HG02884 (cell line): ENCODE measurements at regions not wholly inside any gene's neighbourhood (a gene's known extent, or its start where the extent isn't known, plus 50 kb on each side); places are given as distances from the start of the nearest gene placed in this dataset.
"Not testable (repeated sequence)": the region's sequence is repeated elsewhere in the genome, so short reads cannot be mapped to it uniquely, and the experiment has no call there.

Source experiments
- ATAC-seq: cut with Tn5 transposase; IDR thresholded peaks from one replicate; pipeline ENCODE4 v1.9.1; 2021; ENCODE audit warnings: mild to moderate bottlenecking, moderate library complexity; ENCODE audit not compliant: unreplicated experiment

DNA sequence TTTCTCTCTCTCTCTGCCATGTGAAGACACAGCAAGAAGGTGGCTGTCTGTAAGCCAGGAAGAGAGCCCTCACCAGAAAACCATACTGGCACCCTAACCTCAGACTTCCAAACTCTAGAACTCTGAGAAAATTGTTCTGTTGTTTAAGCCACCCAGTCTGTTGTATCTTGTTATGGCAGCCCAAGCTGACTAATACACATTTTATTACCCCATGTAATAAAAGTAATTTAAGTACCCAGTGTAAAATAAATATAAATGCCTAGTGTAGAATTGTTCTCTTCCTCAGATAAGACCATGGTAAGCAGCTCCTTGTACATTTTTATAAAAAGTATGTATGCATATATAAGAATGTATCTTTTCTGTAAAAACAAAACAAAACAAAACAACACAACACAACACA is 119.7 kb downstream of the DTL start:
- no peak for ATAC-seq

DNA sequence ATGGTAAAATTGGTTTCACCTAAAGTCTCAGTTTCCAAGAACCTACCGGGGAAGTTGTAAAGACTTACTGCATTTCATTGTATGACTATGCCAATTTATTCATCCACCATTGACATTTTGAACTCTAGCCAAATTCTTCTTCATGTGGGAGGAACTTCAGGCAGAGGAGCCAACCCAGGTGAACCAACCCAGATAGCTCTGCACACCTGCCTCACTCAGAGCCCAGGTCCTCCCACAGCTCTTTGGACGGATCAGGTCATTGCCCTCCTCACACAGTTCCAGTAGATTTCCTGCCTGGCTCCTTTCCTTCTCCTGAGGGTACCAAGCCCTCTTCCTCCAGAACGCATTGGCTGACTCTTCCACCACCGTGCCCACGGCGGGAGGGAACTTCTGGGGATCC is 121.7 kb downstream of the DTL start:
- ATAC-seq: no peak

DNA sequence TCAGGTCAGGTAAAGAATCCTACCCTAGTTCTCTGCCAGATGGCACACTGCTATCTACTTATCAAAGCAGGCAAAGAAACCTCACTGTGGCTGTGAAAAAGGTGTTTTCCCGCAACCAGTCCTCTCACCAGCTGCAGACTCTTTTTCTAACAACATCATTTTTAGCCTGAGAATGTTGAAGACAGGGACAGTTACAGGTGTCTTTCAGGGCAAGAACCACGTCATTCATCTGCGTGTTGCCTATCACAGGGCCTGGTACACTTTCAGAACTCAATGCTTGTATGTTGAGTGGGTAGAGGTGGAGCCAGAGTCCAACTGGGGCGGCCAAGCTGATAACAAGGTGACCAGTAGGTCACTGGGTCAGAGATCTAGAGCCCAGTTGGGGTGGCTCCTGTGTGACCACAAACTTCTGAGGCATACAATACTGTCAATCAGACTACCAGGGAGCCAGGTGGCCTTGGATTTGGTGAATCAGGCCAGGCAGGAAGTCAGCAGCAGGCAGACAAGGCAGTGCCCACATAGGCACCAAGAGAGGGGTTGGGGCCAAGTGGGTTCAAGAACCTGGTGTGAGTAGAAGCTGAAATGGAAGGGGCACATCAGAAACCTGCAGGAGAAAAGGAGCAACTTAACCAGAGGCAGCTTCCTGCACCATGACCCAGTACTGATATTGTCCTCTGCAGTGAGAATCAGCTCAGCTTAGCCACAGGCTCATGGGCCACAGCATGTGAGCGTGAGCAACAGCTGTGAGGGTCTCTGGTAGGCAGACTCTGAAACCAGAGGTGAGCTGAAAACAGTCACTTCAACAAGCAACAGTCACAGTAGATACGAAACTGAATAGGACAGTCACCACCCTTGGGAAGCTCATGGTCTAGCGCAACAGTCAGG is 123.6 kb downstream of the DTL start:
- peak; percentile 44 for ATAC-seq

DNA sequence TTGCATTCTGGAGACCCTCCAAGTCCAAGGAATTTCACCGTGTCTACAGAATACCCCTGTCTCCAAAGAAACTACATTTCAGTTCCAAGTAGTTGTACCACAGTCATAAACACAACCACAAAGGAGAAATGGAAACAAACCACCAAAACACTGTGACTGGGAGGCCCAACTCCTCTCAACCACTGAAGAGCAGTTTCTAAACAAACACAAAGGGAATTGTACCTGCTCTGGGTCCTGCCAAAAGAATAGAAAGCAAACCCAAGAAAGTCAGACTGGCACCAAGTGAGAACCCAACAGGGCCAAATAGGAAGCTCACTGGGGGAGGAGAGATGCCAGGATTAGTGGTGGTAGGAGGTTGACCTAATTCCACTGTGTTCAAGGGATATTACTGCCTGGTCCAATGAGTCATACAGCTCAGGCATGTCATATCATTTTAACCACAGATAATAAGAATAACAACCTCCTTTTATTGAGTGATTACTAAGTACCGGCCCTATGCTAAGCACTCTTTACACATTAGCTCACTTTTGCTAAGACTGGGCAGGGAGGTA is 123.9 kb upstream of the PPP2R5A start:
- ATAC-seq: no peak

DNA sequence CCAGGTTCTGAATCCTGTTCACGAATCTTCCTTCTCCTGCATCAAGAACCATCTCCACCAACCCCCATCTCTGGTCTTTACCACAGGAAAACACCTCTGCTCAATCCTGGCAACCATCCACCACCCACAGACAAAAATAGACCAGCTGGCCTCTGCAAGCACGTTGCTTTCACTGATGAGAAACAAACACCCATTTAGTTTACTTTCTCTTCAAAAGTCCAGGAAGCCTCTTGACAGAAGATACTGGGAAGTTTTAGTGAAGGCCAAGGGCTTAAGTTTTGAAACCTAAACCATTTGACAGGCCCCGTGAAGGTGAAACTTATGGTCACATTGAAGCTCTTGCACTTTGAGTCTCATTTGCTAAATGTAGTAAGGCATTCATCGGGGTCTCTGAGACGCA is 122.6 kb upstream of the PPP2R5A start:
- peak; percentile 44 for ATAC-seq

DNA sequence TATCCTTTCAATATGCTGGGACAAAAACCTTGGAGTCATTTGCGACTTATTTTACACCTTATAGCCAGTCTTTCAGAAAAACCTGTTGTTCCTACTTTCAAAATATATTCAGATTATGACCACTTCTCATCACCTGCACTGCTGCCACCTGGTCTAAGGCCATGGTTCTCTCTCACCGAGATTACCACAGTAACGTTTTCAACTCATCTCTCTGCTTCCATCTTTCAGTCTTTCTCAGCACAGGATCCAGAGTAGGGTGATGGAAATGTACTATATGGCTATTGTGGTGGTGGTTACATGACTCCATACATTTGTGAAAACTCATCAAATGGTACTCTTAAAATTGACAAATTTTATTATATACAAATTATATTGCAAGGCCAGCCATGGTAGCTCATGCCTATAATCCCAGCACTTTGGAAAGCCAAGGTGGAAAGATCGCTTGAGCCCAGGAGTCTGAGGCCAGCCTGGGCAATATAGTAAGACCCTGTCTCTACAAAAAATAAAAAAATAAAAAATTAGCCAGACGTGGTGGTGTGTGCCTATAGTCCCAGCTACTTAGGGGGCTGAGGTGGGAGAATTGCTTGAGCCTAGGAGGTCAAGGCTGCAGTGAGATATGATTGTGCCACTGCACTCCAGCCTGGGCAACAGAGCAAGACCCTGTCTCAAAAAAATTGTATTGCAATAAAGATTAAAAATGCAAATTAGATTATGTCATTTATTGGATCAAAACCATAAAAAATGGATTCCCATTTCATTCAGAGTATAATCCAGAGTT is 120.9 kb upstream of the PPP2R5A start:
- no peak for ATAC-seq

DNA sequence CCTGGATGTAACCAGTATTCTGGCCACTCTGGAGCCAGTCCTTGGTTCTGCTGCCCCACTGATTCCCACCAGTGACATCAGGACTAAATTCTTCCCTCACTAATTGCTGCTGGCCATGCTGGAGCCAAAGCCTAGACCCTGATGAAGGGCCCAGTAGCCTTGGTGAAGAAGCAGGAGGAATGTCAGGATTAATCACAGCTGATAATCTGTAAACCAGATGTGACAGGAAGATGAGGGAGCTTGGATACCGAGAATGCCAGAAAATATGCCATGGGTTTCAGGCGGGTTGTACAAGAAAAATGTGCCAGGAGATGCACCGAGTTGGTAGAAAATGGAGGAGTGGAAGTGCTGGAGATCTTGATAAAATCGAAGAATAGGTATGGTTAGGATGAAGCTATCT is 119.0 kb upstream of the PPP2R5A start:
- no peak for ATAC-seq

DNA sequence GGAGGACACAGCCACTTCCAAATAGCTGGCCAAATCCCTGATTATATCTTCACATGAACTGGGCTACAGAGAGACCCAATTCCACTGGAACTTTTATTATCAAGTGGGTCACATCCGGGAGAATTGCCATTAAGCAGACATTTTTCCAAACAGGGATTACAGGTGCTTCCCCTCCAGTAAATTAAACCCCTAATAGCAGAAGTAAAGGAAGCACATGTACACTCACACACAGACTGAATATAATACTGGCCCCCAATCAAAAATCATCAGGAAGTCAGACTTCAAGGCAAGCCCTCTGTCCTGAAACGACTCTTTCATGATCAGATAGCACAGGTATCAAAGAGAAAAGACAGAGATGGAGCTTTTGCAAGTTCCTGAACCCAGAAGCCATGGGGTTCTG is 118.6 kb upstream of the PPP2R5A start:
- no peak for ATAC-seq

DNA sequence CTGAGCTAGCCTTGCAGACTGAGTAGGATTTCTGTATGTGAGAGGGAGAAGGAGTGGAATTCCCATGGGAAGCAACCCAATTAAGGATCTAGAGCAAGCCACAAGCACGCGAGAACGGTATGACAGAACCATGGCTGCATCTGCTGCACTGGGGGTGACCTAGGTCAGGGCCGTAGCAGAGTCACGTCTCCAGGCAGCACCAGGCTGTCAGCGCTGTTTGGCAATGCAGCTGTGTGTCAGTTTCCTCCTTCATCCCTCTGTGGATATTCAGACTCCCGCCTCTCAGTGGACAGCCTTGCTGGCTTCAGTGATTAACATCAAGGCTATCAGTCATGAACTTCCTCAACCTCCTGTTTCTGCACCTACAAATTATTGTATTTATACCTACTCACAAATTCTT is 118.1 kb upstream of the PPP2R5A start:
- ATAC-seq: no peak

DNA sequence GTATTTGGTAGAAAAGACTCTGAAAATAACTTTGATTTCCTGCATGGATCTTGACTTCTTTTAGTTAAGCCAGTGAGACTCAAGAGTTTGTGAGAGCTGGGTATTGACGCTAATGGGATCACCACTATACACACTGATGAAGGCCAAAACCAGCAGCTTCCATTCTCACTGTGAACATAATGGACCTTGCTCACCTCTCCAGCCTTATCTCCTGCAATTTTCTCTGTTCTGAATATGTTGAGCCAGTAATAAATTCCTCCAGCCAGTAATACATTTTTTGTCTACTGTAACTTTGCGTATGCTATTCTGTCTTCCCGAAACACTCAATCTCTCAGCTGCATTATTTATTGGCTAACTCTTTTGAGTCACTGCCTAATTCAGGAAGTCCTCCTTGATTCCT is 111.6 kb upstream of the PPP2R5A start:
- ATAC-seq: no peak

DNA sequence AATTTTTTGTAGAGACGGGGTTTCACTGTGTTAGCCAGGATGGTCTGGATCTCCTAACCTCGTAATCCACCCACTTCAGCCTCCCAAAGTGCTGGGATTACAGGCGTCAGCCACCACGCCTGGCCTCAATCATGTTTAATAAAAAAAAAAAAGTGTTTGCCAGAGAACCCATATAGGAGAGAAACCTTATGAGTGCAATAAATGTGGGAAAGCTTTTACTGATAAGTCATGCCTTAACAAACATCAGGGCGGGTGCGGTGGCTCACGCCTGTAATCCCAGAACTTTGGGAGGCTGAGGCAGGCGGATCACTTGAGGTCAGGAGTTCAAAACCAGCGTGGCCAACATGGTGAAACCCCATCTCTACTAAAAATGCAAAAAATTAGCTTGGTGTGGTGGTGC is 110.9 kb upstream of the PPP2R5A start:
- ATAC-seq: not testable (repeated sequence)

DNA sequence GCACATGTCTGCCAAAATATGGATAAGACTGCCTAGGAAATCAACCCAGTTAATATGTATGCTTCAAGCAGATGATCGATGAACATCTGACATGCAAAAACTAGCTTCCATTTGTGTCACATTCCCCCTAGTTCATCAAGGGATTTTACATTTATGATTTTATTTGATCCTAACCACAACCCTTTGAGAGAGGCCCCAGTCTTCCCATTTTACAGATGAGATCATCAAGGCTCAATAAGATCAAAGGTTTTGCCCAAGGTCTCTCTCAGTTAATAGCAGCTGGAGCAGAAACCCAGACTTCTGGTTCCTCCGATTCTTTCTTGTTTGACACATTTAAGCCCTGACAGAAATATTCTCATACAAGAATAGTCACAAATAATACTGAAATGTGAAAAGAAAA is 107.7 kb upstream of the PPP2R5A start:
- ATAC-seq: no peak

DNA sequence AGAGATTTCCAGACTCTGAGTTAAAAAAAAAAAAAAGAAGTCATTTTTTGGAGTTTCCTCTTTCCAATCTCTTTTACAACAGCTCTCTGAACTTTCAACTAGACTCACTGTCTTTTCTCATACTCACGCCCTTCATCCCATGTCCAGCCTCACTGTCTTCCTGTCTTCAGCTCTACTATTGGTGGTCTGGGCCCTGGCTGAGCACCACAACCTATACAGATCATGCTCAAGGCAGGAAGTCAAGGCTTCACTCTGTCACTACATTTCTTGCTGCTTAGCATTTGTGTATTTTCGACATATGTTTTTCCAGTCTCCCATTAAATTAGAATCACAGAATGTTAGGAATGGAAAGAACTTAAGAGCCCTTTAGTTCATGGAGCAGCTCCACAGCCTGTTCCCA is 106.4 kb upstream of the PPP2R5A start:
- no peak for ATAC-seq

DNA sequence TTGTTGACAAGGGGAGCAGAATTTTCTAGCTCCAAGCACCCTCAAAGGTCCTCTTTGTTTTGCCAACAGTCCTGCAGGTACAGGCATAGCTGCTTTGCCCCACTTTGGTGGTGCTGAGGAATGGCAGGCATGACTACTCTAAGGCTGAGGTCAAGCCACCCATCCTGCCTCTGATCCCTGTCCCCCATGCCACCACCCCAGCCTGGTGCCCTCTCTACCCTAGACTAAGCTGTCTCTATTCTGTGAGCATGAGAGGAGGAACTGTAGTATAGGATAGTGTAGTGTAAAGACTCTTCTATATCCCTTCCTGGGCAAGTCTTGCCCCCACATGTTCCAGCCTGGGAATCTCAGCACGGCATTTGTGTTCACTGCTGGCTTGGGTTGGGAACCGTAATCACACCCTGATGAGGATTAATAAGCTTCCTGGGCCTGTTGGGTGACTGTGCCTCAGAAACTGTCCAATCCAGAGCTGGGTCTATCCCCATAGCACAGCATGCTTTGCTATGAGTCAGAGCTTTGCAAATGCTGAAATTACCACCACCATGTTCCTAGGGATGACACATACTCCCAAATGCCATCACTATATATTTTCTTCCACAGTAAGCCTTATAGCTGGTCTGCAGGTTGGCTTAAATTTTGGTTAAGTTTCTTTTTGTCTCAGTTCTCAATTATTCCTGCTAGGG is 105.7 kb upstream of the PPP2R5A start:
- ATAC-seq: no peak

DNA sequence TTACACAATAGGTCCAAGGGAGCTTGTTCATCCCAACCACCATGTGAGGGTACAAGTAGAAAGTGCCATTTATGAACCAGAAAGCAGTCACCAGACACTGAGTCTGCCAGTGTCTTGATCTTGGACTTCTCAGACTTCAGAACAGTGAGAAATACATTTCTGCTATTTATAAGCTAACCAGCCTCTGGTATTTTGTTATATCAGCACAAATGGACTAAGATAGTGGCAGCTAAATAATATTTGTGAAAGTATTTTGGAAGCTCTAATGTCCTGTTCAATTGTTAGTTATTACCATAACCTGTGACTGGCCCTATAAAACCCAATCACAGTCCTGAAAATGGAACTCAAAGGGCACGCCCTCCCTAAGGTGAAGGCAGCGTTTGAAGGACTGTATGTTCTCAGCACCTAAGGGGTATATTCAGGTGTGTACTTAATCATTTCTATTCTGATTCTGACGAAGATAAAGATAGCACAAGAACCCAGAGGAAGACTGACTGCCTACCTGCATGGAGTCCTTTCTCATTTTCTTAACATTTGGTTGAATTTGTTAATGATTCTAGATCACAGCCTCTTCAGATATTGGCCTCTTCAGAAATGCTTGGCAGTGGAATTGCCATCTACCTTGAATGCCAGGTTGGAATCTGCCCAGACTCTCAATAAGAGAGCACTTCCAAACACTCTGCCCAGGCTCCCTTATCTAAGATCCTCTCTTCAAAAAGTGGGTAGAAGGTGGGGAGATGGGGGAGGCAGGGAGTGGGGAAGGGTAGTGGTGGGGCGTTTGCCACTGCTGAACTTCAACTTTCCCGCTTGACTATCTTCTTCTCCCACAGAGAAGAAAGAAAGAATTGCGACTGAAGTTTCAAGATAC is 104.0 kb upstream of the PPP2R5A start:
- ATAC-seq: no peak

DNA sequence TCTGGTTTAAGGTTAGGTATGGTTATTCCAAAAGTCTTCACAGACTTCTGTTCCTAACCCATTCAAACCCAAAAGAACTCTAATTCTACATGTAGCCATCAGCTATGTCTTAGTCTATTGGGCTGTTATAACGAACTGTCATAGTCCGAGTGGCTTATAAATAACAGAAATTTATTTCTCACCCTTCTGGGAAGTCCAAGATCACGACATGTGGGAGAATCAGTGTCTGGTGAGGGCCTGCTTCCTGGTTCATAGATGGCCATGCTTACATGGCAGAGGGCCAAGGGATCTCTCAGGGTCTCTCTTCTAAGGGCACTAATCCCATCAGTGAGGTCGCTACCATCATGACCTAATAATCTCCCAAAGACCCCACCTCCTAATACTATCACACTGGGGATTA is 103.0 kb upstream of the PPP2R5A start:
- no peak for ATAC-seq

DNA sequence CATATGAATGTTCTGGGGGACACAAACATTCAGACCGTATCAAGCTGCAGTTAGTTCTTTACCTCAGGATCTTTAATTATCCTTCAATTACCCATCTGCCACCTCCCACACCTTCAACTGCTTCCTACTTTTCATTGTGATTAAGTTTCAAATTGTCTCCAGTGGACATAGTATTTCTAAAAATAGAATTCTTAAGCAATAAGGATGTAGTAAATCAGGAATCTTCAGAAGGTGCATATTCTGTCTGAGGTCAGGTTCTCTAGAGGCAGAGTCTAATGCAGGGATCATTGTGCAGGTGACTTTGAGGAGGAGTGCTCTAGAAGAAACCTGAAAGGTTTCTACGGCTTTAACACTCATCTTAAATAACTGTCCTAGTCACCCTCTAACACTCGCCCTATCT is 102.6 kb upstream of the PPP2R5A start:
- no peak for ATAC-seq

DNA sequence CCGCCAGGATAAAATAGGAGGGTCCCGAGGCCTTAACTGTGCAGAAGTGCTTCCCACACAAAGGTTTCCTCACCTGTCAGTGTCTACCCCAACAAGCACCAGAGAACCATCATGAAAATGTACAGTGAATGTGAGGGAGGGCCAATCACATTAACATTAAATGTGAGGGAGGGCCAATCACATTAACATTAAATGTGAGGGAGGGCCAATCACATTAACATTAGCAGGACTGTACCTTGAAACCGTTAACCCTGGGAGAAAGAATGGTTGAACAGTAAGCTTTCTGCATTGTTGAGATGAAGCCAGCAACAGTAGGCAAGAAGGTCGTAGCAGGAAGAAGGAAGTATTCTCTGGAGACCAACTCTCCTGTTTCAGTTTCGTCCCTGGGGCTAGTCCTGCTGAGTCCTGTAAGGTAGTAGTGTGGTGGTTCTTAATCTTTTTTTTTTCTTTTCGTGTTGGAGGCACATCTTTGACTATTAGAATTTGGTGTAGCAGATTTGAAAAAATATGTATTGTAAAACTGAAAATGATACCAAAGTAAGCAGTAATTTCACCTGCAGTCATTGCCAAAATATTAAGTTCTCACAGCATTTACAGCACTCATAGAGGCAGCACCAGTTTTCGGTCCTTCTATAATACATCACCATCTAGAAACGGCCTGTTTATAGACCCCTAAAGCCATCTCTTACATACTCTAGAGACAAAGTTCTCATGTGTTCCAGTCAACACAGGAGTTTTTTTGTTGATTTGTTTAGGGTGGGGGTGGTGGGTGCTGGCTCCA is 98.6 kb upstream of the PPP2R5A start:
- peak; percentile 99 for ATAC-seq

DNA sequence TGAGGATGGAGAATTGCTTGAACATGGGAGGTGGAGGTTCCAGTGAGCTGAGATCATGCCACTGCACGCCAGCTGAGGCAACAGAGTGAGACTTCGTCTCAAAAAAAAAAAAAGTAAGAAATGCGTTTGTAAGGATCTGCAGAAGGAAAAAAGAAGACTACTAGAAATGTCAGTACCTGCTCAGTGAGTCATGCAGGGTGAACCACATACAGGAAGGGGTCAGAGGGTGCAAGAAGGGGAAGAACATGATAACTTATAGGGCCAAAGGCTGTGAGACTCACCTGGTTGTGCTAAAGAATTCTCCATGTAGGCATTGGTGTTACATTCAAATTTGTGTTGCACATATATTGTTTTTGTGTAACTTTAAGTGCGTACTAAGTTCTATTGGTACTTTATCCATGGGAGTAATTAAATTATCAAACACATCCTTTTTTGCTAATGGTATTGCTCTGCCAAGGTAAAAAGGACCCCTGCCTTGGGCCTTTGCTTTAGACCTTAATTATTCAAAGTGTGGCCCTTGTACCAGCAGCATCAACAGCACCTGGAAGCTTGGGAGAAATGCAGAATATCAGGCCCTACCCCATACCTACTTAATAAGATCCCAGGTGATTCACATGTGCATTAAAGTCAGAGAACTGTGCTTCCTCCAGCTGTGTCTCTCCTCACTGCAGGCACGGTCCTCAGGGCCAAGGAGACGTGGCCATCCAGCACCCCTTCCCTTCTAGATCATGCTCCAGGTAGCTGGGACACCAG is 96.4 kb upstream of the PPP2R5A start:
- no peak for ATAC-seq
